RWPE1 (cell line): ENCODE measurements at regions not wholly inside any gene's neighbourhood (a gene's known extent, or its start where the extent isn't known, plus 50 kb on each side); places are given as distances from the start of the nearest gene placed in this dataset.

Experiments used
- CTCF ChIA-PET: fragments of 350-600 bp; sonication (Branson Sonifier 250); formaldehyde crosslinking; extraction: SDS; loops from one replicate; lab custom pipeline; 2021; lab: Yijun Ruan, JAX
- POLR2A ChIA-PET: fragments of 400-600 bp; formaldehyde crosslinking; extraction: SDS; loops from one replicate; lab custom pipeline; 2020; ENCODE audit warnings: antibody characterized with exemption; ENCODE audit not compliant: low non-redundant PET; lab: Yijun Ruan, JAX
- DNase-seq: peaks from one replicate; pipeline ENCODE4 v3.0.0; 2012; ENCODE audit warnings: low spot score
- H3K27ac ChIP-seq: fragments of 450-650 bp; 2 replicates; pipeline ENCODE4 v1.5.1; 2017
- TF ChIP-seq, protein P1 (sequence below): fragments of 450-650 bp; conservative IDR thresholded peaks from 2 replicates; pipeline ENCODE4 v1.5.1; 2017; ENCODE audit warnings: low read depth, mild to moderate bottlenecking

DNA sequence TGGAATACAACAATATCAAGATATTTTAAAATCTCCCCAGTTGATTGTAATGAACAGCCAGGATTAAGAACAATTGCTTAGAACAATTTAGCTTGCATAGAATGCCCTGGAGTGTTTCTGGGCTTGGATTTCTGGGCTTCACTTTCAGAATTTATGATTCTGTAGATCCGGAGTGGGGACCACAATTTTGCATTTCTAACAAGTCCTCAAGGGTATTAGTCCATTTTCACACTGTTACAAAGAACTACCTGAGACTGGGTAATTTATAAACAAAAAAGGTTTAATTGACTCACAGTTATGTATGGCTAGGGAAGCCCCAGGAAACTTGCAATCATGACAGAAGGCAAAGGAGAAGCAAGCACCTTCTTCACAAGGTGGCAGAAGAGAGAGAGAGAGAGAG, 54.3 kb upstream of the MYRIP start:
- TF ChIP-seq, protein P1, sequence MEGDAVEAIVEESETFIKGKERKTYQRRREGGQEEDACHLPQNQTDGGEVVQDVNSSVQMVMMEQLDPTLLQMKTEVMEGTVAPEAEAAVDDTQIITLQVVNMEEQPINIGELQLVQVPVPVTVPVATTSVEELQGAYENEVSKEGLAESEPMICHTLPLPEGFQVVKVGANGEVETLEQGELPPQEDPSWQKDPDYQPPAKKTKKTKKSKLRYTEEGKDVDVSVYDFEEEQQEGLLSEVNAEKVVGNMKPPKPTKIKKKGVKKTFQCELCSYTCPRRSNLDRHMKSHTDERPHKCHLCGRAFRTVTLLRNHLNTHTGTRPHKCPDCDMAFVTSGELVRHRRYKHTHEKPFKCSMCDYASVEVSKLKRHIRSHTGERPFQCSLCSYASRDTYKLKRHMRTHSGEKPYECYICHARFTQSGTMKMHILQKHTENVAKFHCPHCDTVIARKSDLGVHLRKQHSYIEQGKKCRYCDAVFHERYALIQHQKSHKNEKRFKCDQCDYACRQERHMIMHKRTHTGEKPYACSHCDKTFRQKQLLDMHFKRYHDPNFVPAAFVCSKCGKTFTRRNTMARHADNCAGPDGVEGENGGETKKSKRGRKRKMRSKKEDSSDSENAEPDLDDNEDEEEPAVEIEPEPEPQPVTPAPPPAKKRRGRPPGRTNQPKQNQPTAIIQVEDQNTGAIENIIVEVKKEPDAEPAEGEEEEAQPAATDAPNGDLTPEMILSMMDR, result no peak
- DNase-seq, result no peak
- ChIA-PET CTCF (no interaction called here), POLR2A (no interaction called here)
- H3K27ac ChIP-seq, result no peak overlapping the region

DNA sequence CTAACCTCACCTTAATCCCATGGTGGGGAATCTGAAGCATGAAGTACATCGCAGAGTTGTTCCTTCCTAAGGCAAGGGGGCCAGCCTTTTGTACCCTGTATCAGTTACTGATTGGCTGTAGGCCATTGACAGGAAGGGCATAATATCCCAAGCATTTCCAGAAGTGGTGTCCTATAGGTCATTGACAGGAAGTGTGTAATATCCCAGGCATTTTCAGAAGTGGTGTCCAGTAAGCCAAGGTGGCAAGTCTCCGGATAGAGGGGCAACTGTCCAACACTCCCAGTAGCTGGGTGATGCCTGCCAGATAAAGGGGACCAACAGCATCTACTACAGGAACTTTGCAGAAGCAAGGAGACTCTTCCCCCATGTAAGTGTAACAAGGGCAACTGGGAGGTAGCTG, 52.1 kb upstream of the MYRIP start:
- DNase-seq, result no peak
- CTCF ChIA-PET, result interaction anchor here (0.6 kb wide), 1 partner anchor 525 kb away, joined by 3 read pairs; no protein-coding TSS in a partner anchor
- no peak overlapping the region for H3K27ac ChIP-seq
- TF ChIP-seq, protein P1, result no peak
- POLR2A ChIA-PET, result no interaction called here
